Hippocampal formation (tissue), 2 donors: ENCODE measurements at regions not wholly inside any gene's neighbourhood (a gene's known extent, or its start where the extent isn't known, plus 50 kb on each side); places are given as distances from the start of the nearest gene placed in this dataset.
"Not testable (repeated sequence)": the region's sequence is repeated elsewhere in the genome, so short reads cannot be mapped to it uniquely, and the experiment has no call there.

ENCODE experiments used
- DNase-seq, 2 donors: peaks; one replicate each; lab custom pipeline; 2025; lab: John Stamatoyannopoulos, UW

- DNase-seq, result no peak
These were observed 52.0 kb downstream of the ZC3H11B start for GRCh38 chr1:219560856-219561255.

DNA sequence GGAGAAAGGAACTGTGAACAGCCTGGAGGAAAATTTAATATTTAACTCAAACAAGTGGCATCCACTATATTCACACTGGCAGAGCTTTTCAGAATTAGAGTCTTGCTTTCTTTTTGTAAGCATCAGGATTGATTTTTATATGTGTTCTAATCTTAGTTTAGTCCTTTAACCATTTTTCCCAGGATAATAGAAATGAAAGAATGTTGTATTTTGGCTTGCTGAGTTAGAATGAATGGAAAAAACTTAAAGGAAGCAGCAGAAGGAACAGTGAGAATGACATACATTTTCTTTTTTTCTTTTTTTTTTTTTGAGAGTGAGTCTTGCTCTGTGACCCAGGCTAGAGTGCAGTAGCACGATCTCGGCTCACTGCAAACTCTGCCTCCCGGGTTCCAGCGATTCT is 53.0 kb downstream of the ZC3H11B start:
- no peak for DNase-seq

DNA sequence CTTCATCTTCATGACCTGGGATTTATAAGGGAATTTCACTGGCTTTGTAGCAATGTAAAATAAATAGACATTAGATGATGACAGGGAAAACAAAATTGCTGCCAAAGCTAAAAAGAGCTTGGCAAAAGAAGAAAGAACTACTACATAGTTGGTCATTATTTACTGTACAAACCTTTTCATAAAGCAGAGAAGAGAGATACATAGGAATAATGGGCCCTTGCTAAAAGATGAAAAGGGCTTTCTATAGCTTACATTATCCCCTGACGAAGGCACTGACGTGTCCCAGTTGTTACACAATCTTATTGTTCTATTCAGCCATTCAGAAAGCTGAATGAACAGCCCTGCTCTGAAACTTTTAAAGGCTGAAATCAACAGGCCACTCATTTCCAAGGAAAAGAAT is 57.1 kb downstream of the ZC3H11B start:
- DNase-seq, result peak in 1 of 2 donors; percentile 62

- no peak for DNase-seq
These were observed 57.7 kb downstream of the ZC3H11B start for GRCh38 chr1:219555031-219555692.

- DNase-seq, result no peak
These were observed 58.9 kb downstream of the ZC3H11B start for GRCh38 chr1:219553934-219554502.

GRCh38 chr1:219550201-219550600 is 62.7 kb downstream of the ZC3H11B start:
- DNase-seq, result no peak

- no peak for DNase-seq
These were observed 63.7 kb downstream of the ZC3H11B start for GRCh38 chr1:219549215-219549614.

DNA sequence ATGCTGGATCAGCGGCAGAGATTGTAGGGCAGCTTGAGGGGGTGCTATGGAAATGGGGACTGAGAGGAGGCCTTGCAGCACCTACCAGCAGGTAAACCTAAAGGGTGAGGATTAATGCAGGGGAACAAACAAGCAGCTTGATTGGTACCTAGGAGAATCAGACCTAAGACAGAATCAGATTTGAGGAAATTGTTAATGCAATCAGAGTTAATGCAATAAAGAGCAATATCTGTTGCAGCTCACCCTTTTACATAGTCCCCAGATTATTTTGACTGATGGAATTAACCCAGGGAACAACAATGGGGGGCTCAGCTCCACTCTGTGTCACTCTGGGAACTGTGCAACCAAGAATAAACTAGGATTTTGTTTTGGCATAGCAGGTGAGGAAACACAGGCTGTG is 64.5 kb downstream of the ZC3H11B start:
- DNase-seq, result no peak

- not testable (repeated sequence) for DNase-seq
These were observed 67.1 kb downstream of the ZC3H11B start for GRCh38 chr1:219545756-219546155.

DNA sequence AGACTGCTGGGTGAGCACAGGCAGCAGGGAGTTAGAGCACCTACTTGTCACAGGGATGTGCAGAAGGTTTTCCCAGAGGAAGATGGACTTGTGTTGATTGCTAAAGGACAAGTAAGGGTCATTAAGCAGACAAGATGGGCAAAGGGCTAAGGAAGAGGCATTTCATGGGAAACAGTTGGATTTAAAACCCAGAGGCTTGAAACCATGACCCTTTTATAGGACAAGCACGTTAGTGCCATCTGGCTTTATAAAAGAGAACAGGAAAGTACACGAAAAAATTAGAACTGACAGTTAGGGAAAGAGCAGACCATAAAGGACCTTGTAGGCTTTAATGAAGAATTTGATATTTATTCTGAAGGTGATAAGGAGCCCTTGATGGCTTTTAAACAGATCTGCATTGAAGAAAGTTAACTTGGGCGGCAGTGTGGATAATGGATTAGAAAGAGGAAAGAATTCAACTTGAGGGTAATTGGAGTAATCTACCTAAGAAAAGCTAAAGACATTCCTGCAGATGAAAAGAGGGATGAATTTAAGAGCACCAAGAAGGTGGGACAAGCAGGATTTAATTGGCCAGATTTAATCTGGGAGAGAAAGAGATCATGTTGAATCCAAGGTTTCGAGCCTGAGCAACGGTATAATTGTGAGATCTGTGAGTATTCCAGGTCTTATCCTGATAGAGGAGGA is 68.6 kb downstream of the ZC3H11B start:
- no peak for DNase-seq

- no peak for DNase-seq
These were observed 69.9 kb downstream of the ZC3H11B start for GRCh38 chr1:219542828-219543518.

GRCh38 chr1:219541946-219542345 is 71.0 kb downstream of the ZC3H11B start:
- no peak for DNase-seq

DNA sequence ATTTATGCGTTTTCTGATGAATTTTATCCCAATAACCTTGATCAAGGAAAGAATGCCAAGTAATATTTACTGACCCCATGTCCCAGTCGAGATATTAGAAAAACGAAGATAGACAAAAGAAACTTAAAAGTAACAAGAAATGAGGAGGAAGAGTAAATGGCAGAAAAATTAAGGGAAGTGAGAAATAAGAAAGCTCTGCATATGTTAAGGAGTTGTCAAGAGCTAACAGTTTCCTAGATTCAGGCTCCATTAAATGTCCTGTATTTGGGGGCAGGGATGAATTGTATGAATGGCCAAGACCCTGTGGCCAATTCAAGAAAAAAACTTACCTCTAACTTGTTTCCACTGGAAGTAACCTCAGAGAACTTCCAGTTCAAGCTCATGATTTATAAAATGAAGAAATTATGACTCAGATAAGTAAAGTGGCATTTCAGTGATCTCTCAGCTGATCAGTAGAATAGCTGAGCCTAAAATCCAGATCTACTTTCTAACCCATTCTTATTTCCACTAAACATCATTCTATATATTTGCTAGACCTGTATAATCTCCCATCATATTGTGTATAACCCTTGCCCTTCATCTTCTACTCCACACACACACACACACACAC is 73.2 kb downstream of the ZC3H11B start:
- no peak for DNase-seq

GRCh38 chr1:219538886-219539285 is 74.0 kb downstream of the ZC3H11B start:
- DNase-seq, result no peak

GRCh38 chr1:219537223-219537631 is 75.7 kb downstream of the ZC3H11B start:
- no peak for DNase-seq

GRCh38 chr1:219536038-219536437 is 76.9 kb downstream of the ZC3H11B start:
- no peak for DNase-seq

DNA sequence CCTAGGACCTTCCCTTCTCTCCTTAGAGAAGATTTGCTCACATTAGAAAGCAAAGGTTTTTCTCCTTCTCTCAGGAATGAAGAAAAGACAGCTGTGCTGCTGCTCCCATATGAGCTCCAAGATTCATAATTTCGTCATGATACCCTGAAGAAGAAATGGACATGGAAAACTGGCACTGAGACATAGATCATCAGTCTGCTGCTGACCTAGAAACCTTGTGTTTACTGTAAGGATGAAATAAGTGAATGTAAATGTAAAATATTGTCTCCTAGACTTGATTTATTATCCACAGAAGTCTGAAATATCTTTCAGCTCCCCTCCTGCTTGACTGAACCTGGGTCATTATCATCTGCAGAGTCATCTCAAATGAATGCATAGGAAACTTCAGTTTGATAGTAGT is 77.9 kb downstream of the ZC3H11B start:
- DNase-seq, result no peak

DNA sequence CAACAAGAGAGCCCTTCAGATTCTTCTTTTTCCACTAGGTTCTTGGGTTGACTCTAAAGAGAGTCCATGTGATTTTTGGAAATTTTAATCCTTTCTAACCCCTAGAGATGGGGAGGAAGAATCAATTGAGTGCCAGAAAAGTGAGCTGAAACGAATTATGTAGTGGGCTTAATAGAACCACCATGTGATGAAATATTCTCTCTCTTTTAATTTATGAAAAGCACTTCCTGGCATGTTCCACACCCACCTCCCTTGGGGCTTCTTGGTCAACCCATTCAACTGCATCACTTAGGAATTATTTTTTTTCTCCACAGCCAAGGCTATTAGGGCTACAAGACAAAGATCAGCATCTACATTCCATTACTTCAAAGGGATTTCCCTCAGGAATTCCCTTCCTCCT is 79.6 kb downstream of the ZC3H11B start:
- DNase-seq, result no peak

DNA sequence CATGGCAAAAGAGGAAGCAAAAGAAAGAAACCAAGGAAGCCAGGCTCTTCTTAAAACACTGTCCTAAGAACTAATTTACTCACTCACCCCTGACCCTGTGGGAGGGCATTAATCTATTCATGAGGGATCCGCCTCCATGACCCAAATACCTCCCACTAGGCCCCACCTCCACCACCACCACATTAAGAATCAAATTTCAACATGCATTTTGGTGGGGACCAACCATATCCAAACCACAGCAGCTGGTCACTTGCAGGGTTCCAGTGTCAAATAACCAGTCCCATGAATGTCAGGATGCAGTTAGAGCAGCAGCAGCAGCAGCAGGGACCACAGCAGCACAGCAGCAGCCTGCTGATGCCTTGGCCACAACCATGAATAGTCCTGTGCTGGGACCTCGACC is 83.8 kb downstream of the ZC3H11B start:
- DNase-seq, result no peak

DNA sequence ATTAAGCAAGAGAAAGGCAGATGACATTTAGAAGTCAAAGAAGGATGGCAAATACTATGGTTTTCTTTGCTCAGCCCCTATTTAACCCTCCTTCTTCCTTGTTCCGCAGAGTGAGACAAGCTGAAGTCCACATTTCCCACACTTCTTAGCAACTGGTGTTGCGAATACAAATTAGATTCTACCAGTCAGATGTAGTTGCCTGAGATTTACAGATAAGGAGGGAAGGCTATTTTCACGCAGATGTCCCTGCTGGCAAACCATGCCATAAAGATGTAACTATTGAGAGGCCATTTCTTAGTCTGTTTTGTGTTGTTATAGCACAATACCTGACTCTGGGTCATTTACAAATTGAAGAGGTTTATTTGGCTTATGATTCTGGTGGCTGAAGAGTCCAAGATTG is 84.3 kb downstream of the ZC3H11B start:
- DNase-seq, result no peak

GRCh38 chr1:219527994-219528393 is 84.9 kb downstream of the ZC3H11B start:
- DNase-seq, result no peak

- DNase-seq, result no peak
These were observed 86.8 kb downstream of the ZC3H11B start for GRCh38 chr1:219526074-219526473.
